ENCODE measurements at regions not wholly inside any gene's neighbourhood (a gene's known extent, or its start where the extent isn't known, plus 50 kb on each side); places are given as distances from the start of the nearest gene placed in this dataset.

DNA sequence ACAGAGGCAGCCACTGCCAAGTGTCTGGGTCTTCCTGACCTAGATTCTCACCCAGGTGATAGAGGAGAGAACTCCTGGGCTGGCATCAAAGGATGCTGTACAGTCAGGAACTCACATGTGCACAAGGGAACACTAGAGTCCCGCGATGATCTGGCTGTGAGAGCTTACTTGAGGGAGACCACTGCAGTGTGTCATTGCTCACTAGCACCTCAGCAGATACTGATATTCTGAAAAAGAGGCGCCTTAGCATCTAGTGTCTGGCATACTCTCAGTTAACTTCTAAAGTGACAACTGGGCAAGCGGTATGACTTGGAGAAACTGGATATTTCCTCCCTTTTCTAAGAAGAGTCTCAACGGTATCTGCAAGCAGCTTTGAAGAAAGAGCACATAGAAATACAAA lies 189.9 kb downstream of the CMPK2 start:
- TF ChIP-seq YY1 (IDR thresholded peaks at IDR 0.05; ENCODE audit: insufficient read depth, insufficient read length) (no peak), ZNF274 (IDR thresholded peaks at IDR 0.05; ENCODE audit: low read depth, low read length) (no peak), SUZ12 (IDR thresholded peaks at IDR 0.05; ENCODE audit: extremely low read depth, insufficient read depth, insufficient read length) (no peak)

Measured in NT2/D1 (cell line).